ENCODE measurements at regions not wholly inside any gene's neighbourhood (a gene's known extent, or its start where the extent isn't known, plus 50 kb on each side); places are given as distances from the start of the nearest gene placed in this dataset.
"Not testable (repeated sequence)": the region's sequence is repeated elsewhere in the genome, so short reads cannot be mapped to it uniquely, and the experiment has no call there.

DNA sequence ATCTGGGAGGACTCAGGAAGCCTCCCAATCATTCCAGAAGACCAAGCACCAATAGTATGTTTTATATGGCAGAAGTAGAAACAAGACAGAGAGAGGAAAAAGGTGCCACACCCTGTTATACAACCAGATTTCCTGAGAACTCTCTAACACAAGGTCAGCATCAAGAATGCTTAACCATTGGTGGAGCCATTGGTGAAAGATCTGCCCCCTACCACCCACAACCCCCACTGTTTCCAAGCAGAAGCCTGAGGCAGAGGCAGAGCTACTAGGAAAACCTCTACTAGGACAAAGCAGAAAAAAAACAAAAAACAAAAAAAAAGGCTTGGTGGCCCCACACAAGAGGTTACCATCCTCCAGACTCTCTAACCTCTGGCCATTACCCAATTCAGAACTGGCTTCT is 336.2 kb downstream of the FOXD4L4 start:
- FAIRE-seq; H3K9ac ChIP-seq (ENCODE audit: low read length in 3 of 3); intact Hi-C loops (cut with DNase I); H3K36me3 ChIP-seq (ENCODE audit: control insufficient read depth in 2 of 3, insufficient read depth in 3 of 3, low read length in 3 of 3); H3K9me3 ChIP-seq (ENCODE audit: control insufficient read depth in 2 of 3, insufficient read depth in 1 of 3, low read length in 3 of 3); H3K27ac ChIP-seq (ENCODE audit: low read depth in 2 of 2, low read length in 2 of 2); DNase-seq; H3K4me3 ChIP-seq (ENCODE audit: low read length in 3 of 3); H3K27me3 ChIP-seq (ENCODE audit: control insufficient read depth, insufficient read depth, low read length); H3K4me1 ChIP-seq (ENCODE audit: control insufficient read depth in 2 of 3, insufficient read depth in 2 of 3, low read depth in 1 of 3, low read length in 3 of 3): not testable (repeated sequence)

DNA sequence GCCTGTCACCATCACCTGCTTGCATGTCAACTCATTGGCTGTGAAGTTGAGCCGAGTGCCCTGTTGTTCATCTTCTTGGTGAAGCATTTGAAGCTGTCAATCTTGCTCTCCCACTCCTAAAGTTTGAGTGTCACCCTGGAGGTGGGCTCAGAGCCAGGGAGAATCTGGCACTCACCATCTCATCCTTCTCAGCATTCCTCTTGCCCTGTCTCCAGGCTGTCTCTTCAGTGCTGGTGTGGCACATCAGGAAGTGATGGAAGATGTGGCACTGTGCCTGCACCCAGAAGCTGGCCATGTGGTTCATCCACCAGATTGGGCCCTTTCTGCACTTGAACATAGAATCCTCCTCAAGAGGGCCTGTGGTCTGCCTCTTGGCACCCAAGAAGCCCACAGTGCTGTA is 345.9 kb downstream of the FOXD4L4 start:
- intact Hi-C loops (cut with DNase I); H3K9ac ChIP-seq (ENCODE audit: low read length in 3 of 3); H3K9me3 ChIP-seq (ENCODE audit: control insufficient read depth in 2 of 3, insufficient read depth in 1 of 3, low read length in 3 of 3); H3K4me1 ChIP-seq (ENCODE audit: control insufficient read depth in 2 of 3, insufficient read depth in 2 of 3, low read depth in 1 of 3, low read length in 3 of 3); H3K4me3 ChIP-seq (ENCODE audit: low read length in 3 of 3); FAIRE-seq; H3K27ac ChIP-seq (ENCODE audit: low read depth in 2 of 2, low read length in 2 of 2); H3K36me3 ChIP-seq (ENCODE audit: control insufficient read depth in 2 of 3, insufficient read depth in 3 of 3, low read length in 3 of 3); DNase-seq; H3K27me3 ChIP-seq (ENCODE audit: control insufficient read depth, insufficient read depth, low read length): not testable (repeated sequence)

Measured in kidney (tissue), 10 donors.